COR-L47 (cell line): ENCODE measurements at regions not wholly inside any gene's neighbourhood (a gene's known extent, or its start where the extent isn't known, plus 50 kb on each side); places are given as distances from the start of the nearest gene placed in this dataset.
A peak's percentile ranks its signal among the peaks of the same experiment; 100 is the strongest.
"Not testable (repeated sequence)": the region's sequence is repeated elsewhere in the genome, so short reads cannot be mapped to it uniquely, and the experiment has no call there.

ENCODE experiments used
- DNase-seq: peaks from one replicate; lab custom pipeline; 2025; lab: John Stamatoyannopoulos, UW

GRCh38 chr4:112775801-112776200 is 138.9 kb downstream of the LARP7 start:
- DNase-seq, result no peak

GRCh38 chr4:112776535-112776934 is 139.6 kb downstream of the LARP7 start:
- DNase-seq, result no peak

- DNase-seq, result no peak
Observed at GRCh38 chr4:112778520-112778919, 141.6 kb downstream of the LARP7 start.

- no peak for DNase-seq
Observed at GRCh38 chr4:112793033-112793432, 156.1 kb downstream of the LARP7 start.

- DNase-seq, result no peak
Observed at GRCh38 chr4:112800001-112800400, 163.1 kb downstream of the LARP7 start.

- no peak for DNase-seq
Observed at GRCh38 chr4:112801341-112801740, 164.4 kb downstream of the LARP7 start.

- no peak for DNase-seq
Observed at GRCh38 chr4:112802780-112803179, 165.8 kb downstream of the LARP7 start.

- no peak for DNase-seq
Observed at GRCh38 chr4:112807083-112807482, 170.1 kb downstream of the LARP7 start.

- DNase-seq, result no peak
Observed at GRCh38 chr4:112808001-112808400, 171.1 kb downstream of the LARP7 start.

GRCh38 chr4:112813790-112814189 is 176.8 kb downstream of the LARP7 start:
- no peak for DNase-seq

- peak; percentile 73 for DNase-seq
Observed at GRCh38 chr4:112817933-112818593, 181.1 kb downstream of the LARP7 start.

GRCh38 chr4:112818594-112818965 is 181.6 kb downstream of the LARP7 start:
- no peak for DNase-seq

- no peak for DNase-seq
Observed at GRCh38 chr4:112819729-112820128, 182.8 kb downstream of the LARP7 start.

GRCh38 chr4:112823156-112823555 is 186.2 kb downstream of the LARP7 start:
- no peak for DNase-seq

GRCh38 chr4:112823606-112824005 is 186.7 kb downstream of the LARP7 start:
- no peak for DNase-seq

GRCh38 chr4:112830753-112831386 is 193.9 kb downstream of the LARP7 start:
- DNase-seq, result no peak

GRCh38 chr4:112832493-112832892 is 195.6 kb downstream of the LARP7 start:
- DNase-seq, result no peak

GRCh38 chr4:112836895-112837294 is 200.0 kb downstream of the LARP7 start:
- no peak for DNase-seq

GRCh38 chr4:112838015-112838414 is 201.1 kb downstream of the LARP7 start:
- DNase-seq, result not testable (repeated sequence)

- no peak for DNase-seq
Observed at GRCh38 chr4:112840061-112840460, 203.1 kb downstream of the LARP7 start.

- DNase-seq, result no peak
Observed at GRCh38 chr4:112840619-112841018, 203.7 kb downstream of the LARP7 start.

GRCh38 chr4:112842513-112842912 is 205.6 kb downstream of the LARP7 start:
- DNase-seq, result no peak

GRCh38 chr4:112845386-112845785 is 204.1 kb upstream of the ANK2 start:
- no peak for DNase-seq

- DNase-seq, result no peak
Observed at GRCh38 chr4:112847045-112847444, 202.4 kb upstream of the ANK2 start.
